ENCODE measurements at regions not wholly inside any gene's neighbourhood (a gene's known extent, or its start where the extent isn't known, plus 50 kb on each side); places are given as distances from the start of the nearest gene placed in this dataset.
A peak's percentile ranks its signal among the peaks of the same experiment; 100 is the strongest.
"Not testable (repeated sequence)": the region's sequence is repeated elsewhere in the genome, so short reads cannot be mapped to it uniquely, and the experiment has no call there.

- no peak for DNase-seq (ENCODE audit: low read depth in 4 of 4, low spot score in 3 of 4)
Observed at GRCh38 chr10:64159910-64160872, 639.0 kb downstream of the REEP3 start.

- no peak for DNase-seq (ENCODE audit: low read depth in 4 of 4, low spot score in 3 of 4)
Observed at GRCh38 chr10:64170791-64171190, 649.6 kb downstream of the REEP3 start.

- DNase-seq (ENCODE audit: low read depth in 4 of 4, low spot score in 3 of 4): no peak
Observed at GRCh38 chr10:64173826-64174225, 652.6 kb downstream of the REEP3 start.

- DNase-seq (ENCODE audit: low read depth in 4 of 4, low spot score in 3 of 4): no peak
Observed at GRCh38 chr10:64174666-64175255, 653.6 kb downstream of the REEP3 start.

GRCh38 chr10:64175271-64175962 lies 654.2 kb downstream of the REEP3 start:
- DNase-seq (ENCODE audit: low read depth in 4 of 4, low spot score in 3 of 4): no peak

- DNase-seq (ENCODE audit: low read depth in 4 of 4, low spot score in 3 of 4): no peak
Observed at GRCh38 chr10:64182671-64183070, 661.5 kb downstream of the REEP3 start.

- peak in 1 of 4 donors; percentile 6 for DNase-seq (ENCODE audit: low read depth in 4 of 4, low spot score in 3 of 4)
Observed at GRCh38 chr10:64191286-64191685, 670.1 kb downstream of the REEP3 start.

- no peak for DNase-seq (ENCODE audit: low read depth in 4 of 4, low spot score in 3 of 4)
Observed at GRCh38 chr10:64196638-64197315, 675.6 kb downstream of the REEP3 start.

- DNase-seq (ENCODE audit: low read depth in 4 of 4, low spot score in 3 of 4): no peak
Observed at GRCh38 chr10:64201936-64202335, 680.7 kb downstream of the REEP3 start.

- DNase-seq (ENCODE audit: low read depth in 4 of 4, low spot score in 3 of 4): not testable (repeated sequence)
Observed at GRCh38 chr10:64204504-64204903, 683.3 kb downstream of the REEP3 start.

GRCh38 chr10:64206409-64206808 lies 685.2 kb downstream of the REEP3 start:
- no peak for DNase-seq (ENCODE audit: low read depth in 4 of 4, low spot score in 3 of 4)

- no peak for DNase-seq (ENCODE audit: low read depth in 4 of 4, low spot score in 3 of 4)
Observed at GRCh38 chr10:64209561-64209960, 688.4 kb downstream of the REEP3 start.

GRCh38 chr10:64210211-64210610 lies 689.0 kb downstream of the REEP3 start:
- DNase-seq (ENCODE audit: low read depth in 4 of 4, low spot score in 3 of 4): no peak

GRCh38 chr10:64211466-64211865 lies 690.3 kb downstream of the REEP3 start:
- no peak for DNase-seq (ENCODE audit: low read depth in 4 of 4, low spot score in 3 of 4)

GRCh38 chr10:64215088-64215487 lies 693.9 kb downstream of the REEP3 start:
- DNase-seq (ENCODE audit: low read depth in 4 of 4, low spot score in 3 of 4): no peak

- no peak for DNase-seq (ENCODE audit: low read depth in 4 of 4, low spot score in 3 of 4)
Observed at GRCh38 chr10:64219271-64220025, 698.2 kb downstream of the REEP3 start.

- DNase-seq (ENCODE audit: low read depth in 4 of 4, low spot score in 3 of 4): no peak
Observed at GRCh38 chr10:64234489-64234888, 713.3 kb downstream of the REEP3 start.

- no peak for DNase-seq (ENCODE audit: low read depth in 4 of 4, low spot score in 3 of 4)
Observed at GRCh38 chr10:64257704-64258103, 736.5 kb downstream of the REEP3 start.

GRCh38 chr10:64261092-64261491 lies 739.9 kb downstream of the REEP3 start:
- no peak for DNase-seq (ENCODE audit: low read depth in 4 of 4, low spot score in 3 of 4)

- DNase-seq (ENCODE audit: low read depth in 4 of 4, low spot score in 3 of 4): no peak
Observed at GRCh38 chr10:64261676-64262075, 740.5 kb downstream of the REEP3 start.
